H1 (cell line): ENCODE measurements at regions not wholly inside any gene's neighbourhood (a gene's known extent, or its start where the extent isn't known, plus 50 kb on each side); places are given as distances from the start of the nearest gene placed in this dataset.

Experiments
- CTCF ChIA-PET: fragments of 300-600 bp; sonication (Branson Sonifier 250); formaldehyde crosslinking; loops from one replicate; lab custom pipeline; 2021; ENCODE audit not compliant: partially characterized antibody; lab: Charles Lee
- POLR2A ChIA-PET: fragments of 300-600 bp; sonication (Branson Sonifier 250); formaldehyde crosslinking; loops from one replicate; lab custom pipeline; 2021; ENCODE audit warnings: inconsistent platforms; ENCODE audit not compliant: partially characterized antibody; lab: Charles Lee
- DNase-seq, 2 experiments: peaks; one replicate each; pipeline versions ENCODE4 v3.0.0 to v3.0.0-alpha.2; 2010 to 2022; ENCODE audit warnings: low spot score in 2 of 2, low read depth in 1 of 2, mixed read lengths in 1 of 2
- FAIRE-seq: peaks from 2 replicates; lab custom pipeline; 2011; peaks lifted over from hg19 to GRCh38; lab: Jason Lieb, UNC
- H2AFZ ChIP-seq: 2 replicates; pipeline ENCODE4 v1.8.1; 2012; ENCODE audit warnings: low read length, inconsistent platforms
- H2AK5ac ChIP-seq: 2 replicates; pipeline ENCODE4 v1.6.1; 2013; ENCODE audit warnings: low read depth, low read length
- H2BK120ac ChIP-seq: replicated peaks from 2 replicates; pipeline ENCODE3; 2013; ENCODE audit warnings: low read depth, low read length, inconsistent platforms
- H2BK12ac ChIP-seq: 2 replicates; pipeline ENCODE4 v1.6.1; 2013; ENCODE audit warnings: low read depth, low read length
- H2BK15ac ChIP-seq: 2 replicates; pipeline ENCODE4 v1.6.1; 2013; ENCODE audit warnings: low read length
- H2BK20ac ChIP-seq: 2 replicates; pipeline ENCODE4 v1.6.1; 2013; ENCODE audit warnings: low read length
- H2BK5ac ChIP-seq: 2 replicates; pipeline ENCODE4 v1.6.1; 2013; ENCODE audit warnings: low read depth, low read length
- H3K14ac ChIP-seq: 2 replicates; pipeline ENCODE4 v1.6.1; 2013; ENCODE audit warnings: inconsistent platforms; ENCODE audit not compliant: insufficient read length
- H3K18ac ChIP-seq: 2 replicates; pipeline ENCODE4 v1.6.1; 2013; ENCODE audit warnings: low read length; ENCODE audit errors: extremely low read depth
- H3K23ac ChIP-seq: 2 replicates; pipeline ENCODE4 v1.6.1; 2013; ENCODE audit warnings: inconsistent platforms; ENCODE audit not compliant: insufficient read length
- H3K23me2 ChIP-seq: 2 replicates; pipeline ENCODE4 v1.6.1; 2013; ENCODE audit warnings: low read depth, low read length
- H3K27ac ChIP-seq: 2 replicates; pipeline ENCODE4 v1.6.1; 2011; ENCODE audit warnings: low read depth, low read length, inconsistent platforms
- H3K27me3 ChIP-seq, 4 experiments: replicated peaks in 1 of 4; 1 replicate in 1 of 4; 2 replicates in 3 of 4; pipeline versions ENCODE4 v1.6.1 to v1.8.1; 2011 to 2013; ENCODE audit warnings: low read length in 3 of 4, mild to moderate bottlenecking in 3 of 4, inconsistent platforms in 2 of 4, mixed read lengths in 2 of 4, moderate library complexity in 1 of 4; ENCODE audit not compliant: control insufficient read depth in 3 of 4, insufficient read depth in 3 of 4; ENCODE audit errors: extremely low read depth in 1 of 4
- H3K36me3 ChIP-seq, 4 experiments: 2 replicates each; pipeline versions ENCODE4 v1.6.1 to v1.8.1; 2011 to 2013; ENCODE audit warnings: mild to moderate bottlenecking in 4 of 4, low read length in 3 of 4, moderate library complexity in 2 of 4, control low read depth in 1 of 4, inconsistent platforms in 1 of 4; ENCODE audit not compliant: insufficient read depth in 4 of 4, control insufficient read depth in 2 of 4
- H3K4ac ChIP-seq: replicated peaks from 2 replicates; pipeline ENCODE3; 2013; ENCODE audit warnings: low read length, low read depth, mixed read lengths, inconsistent platforms; ENCODE audit not compliant: insufficient read length
- H3K4me1 ChIP-seq, 4 experiments: replicated peaks in 1 of 4; 1 replicate in 1 of 4; 2 replicates in 3 of 4; pipeline versions ENCODE4 v1.6.1 to v1.8.1; 2011 to 2013; ENCODE audit warnings: low read length in 3 of 4, inconsistent platforms in 2 of 4, mixed read lengths in 1 of 4; ENCODE audit not compliant: insufficient read depth in 4 of 4, control insufficient read depth in 3 of 4
- H3K4me2 ChIP-seq, 2 experiments: 2 replicates each; pipeline versions ENCODE4 v1.6.1 to v1.8.1; 2011 to 2013; ENCODE audit warnings: low read depth in 2 of 2, low read length in 2 of 2, control low read depth in 1 of 2, inconsistent platforms in 1 of 2, mild to moderate bottlenecking in 1 of 2; ENCODE audit not compliant: insufficient read depth in 1 of 2
- H3K4me3 ChIP-seq, 4 experiments: fragments of 200-600, 300-600 bp in 1 of 4; sonication (generic), shearing (Covaris generic), sonication (Bioruptor Twin) in 1 of 4; 2 replicates each; pipeline versions ENCODE4 v1.5.1 to v1.8.1; 2011 to 2016; ENCODE audit warnings: low read length in 4 of 4, low read depth in 3 of 4, control low read depth in 2 of 4, inconsistent platforms in 2 of 4, mild to moderate bottlenecking in 2 of 4, mixed read lengths in 1 of 4, moderate library complexity in 1 of 4; ENCODE audit not compliant: insufficient read depth in 2 of 4; ENCODE audit errors: extremely low read depth in 1 of 4
- H3K56ac ChIP-seq: replicated peaks from 2 replicates; pipeline ENCODE3; 2013; ENCODE audit warnings: low read depth, mild to moderate bottlenecking, mixed read lengths, low read length, inconsistent platforms; ENCODE audit not compliant: insufficient read length
- H3K79me1 ChIP-seq: 2 replicates; pipeline ENCODE4 v1.6.1; 2013; ENCODE audit warnings: low read depth, low read length, control low read depth
- H3K79me2 ChIP-seq, 2 experiments: 2 replicates each; pipeline versions ENCODE4 v1.6.1 to v1.8.1; 2012 to 2013; ENCODE audit warnings: low read length in 2 of 2, mild to moderate bottlenecking in 2 of 2, inconsistent platforms in 1 of 2; ENCODE audit not compliant: insufficient read depth in 2 of 2, control insufficient read depth in 1 of 2
- H3K9ac ChIP-seq, 4 experiments: replicated peaks in 1 of 4; 1 replicate in 1 of 4; 2 replicates in 3 of 4; pipeline versions ENCODE4 v1.6.1 to v1.8.1; 2011 to 2013; ENCODE audit warnings: low read depth in 3 of 4, low read length in 3 of 4, control low read depth in 2 of 4, mild to moderate bottlenecking in 2 of 4, moderate library complexity in 2 of 4, inconsistent platforms in 1 of 4; ENCODE audit errors: extremely low read depth in 1 of 4
- H3K9me3 ChIP-seq, 2 experiments: 2 replicates each; pipeline versions ENCODE4 v1.6.1 to v1.8.1; 2012 to 2013; ENCODE audit warnings: mild to moderate bottlenecking in 2 of 2, moderate library complexity in 2 of 2, control low read depth in 1 of 2, inconsistent platforms in 1 of 2, low read depth in 1 of 2, low read length in 1 of 2, mixed read lengths in 1 of 2; ENCODE audit not compliant: insufficient read depth in 2 of 2
- H4K20me1 ChIP-seq, 2 experiments: replicated peaks in 1 of 2; 2 replicates each; pipeline versions ENCODE3 to v1.8.1; 2011 to 2013; ENCODE audit warnings: inconsistent platforms in 2 of 2, low read length in 2 of 2, mild to moderate bottlenecking in 1 of 2; ENCODE audit not compliant: insufficient read depth in 2 of 2, control insufficient read depth in 1 of 2
- H4K5ac ChIP-seq: 2 replicates; pipeline ENCODE4 v1.6.1; 2013; ENCODE audit warnings: low read length, low read depth, mixed read lengths, inconsistent platforms; ENCODE audit not compliant: insufficient read length
- H4K8ac ChIP-seq: 2 replicates; pipeline ENCODE4 v1.8.0; 2013; ENCODE audit warnings: mild to moderate bottlenecking, moderate library complexity, low read length, inconsistent platforms; ENCODE audit not compliant: insufficient read depth; ENCODE audit errors: extremely low read depth
- H4K91ac ChIP-seq: replicated peaks from 2 replicates; pipeline ENCODE3; 2013; ENCODE audit warnings: low read length, mixed read lengths, inconsistent platforms; ENCODE audit not compliant: insufficient read length
- BACH1 ChIP-seq: IDR thresholded peaks from 2 replicates; pipeline ENCODE4 v1.6.1; 2012; ENCODE audit warnings: low read length, improper control_type of control experiment
- CHD2 ChIP-seq: IDR thresholded peaks from 2 replicates; pipeline ENCODE4 v1.6.1; 2012; ENCODE audit warnings: low read length, improper control_type of control experiment
- CTCF ChIP-seq, 3 experiments: IDR thresholded peaks; 1 replicate in 2 of 3; 2 replicates in 1 of 3; pipeline versions ENCODE4 v1.5.1 to v1.6.1; 2011; ENCODE audit warnings: low read length in 3 of 3, mild to moderate bottlenecking in 3 of 3, inconsistent platforms in 2 of 3, low read depth in 1 of 3, moderate library complexity in 1 of 3; ENCODE audit not compliant: insufficient read depth in 1 of 3; ENCODE audit errors: control extremely low read depth in 1 of 3
- RBBP5 ChIP-seq: IDR thresholded peaks from 2 replicates; pipeline ENCODE4 v1.7.1; 2012; ENCODE audit warnings: low read depth, mild to moderate bottlenecking, inconsistent platforms, low read length, moderate library complexity, borderline replicate concordance
- RFX5 ChIP-seq: IDR thresholded peaks from 2 replicates; pipeline ENCODE4 v1.6.1; 2011; ENCODE audit warnings: low read depth, low read length, improper control_type of control experiment, borderline replicate concordance
- SAP30 ChIP-seq: fragments of 300-600 bp; sonication (generic); IDR thresholded peaks from 2 replicates; pipeline ENCODE4 v1.7.1; 2012; ENCODE audit warnings: low read length, moderate library complexity, mild to moderate bottlenecking, inconsistent platforms; ENCODE audit not compliant: insufficient read depth, insufficient replicate concordance
- SIN3A ChIP-seq, 2 experiments: IDR thresholded peaks in 1 of 2; conservative IDR thresholded peaks in 1 of 2; 2 replicates each; pipeline ENCODE4 v1.6.1; 2011 to 2012; ENCODE audit warnings: low read length in 2 of 2, improper control_type of control experiment in 1 of 2, low read depth in 1 of 2, mild to moderate bottlenecking in 1 of 2
- SP1 ChIP-seq: IDR thresholded peaks from 2 replicates; pipeline ENCODE4 v1.6.1; 2011; ENCODE audit warnings: low read depth, low read length
- TBP ChIP-seq: IDR thresholded peaks from 2 replicates; pipeline ENCODE4 v1.6.1; 2011; ENCODE audit warnings: low read depth, low read length, improper control_type of control experiment
- USF2 ChIP-seq: IDR thresholded peaks from 2 replicates; pipeline ENCODE4 v1.6.1; 2011; ENCODE audit warnings: low read length, improper control_type of control experiment
- YY1 ChIP-seq: IDR thresholded peaks from 2 replicates; pipeline ENCODE4 v1.6.1; 2011; ENCODE audit warnings: low read depth, mild to moderate bottlenecking, low read length
- ZNF274 ChIP-seq: IDR thresholded peaks from 2 replicates; pipeline ENCODE4 v1.7.0; 2012; ENCODE audit warnings: low read length, borderline replicate concordance; ENCODE audit errors: extremely low read depth

GRCh38 chr4:124325690-124326089 lies 386.8 kb downstream of the ANKRD50 start:
- Histone ChIP-seq H2AK5ac (no peak overlapping the region), H3K27ac (no peak overlapping the region), H3K14ac (no peak overlapping the region), H3K36me3 (no peaks in the 10 kb centered on the region), H2BK5ac (no peak overlapping the region), H3K56ac (no peak overlapping the region), H4K5ac (no peak overlapping the region), H2BK120ac (no peak overlapping the region), H4K20me1 (no peaks in the 10 kb centered on the region), H3K23ac (no peak overlapping the region), H3K9ac (no peak overlapping the region), H3K79me2 (no peaks in the 10 kb centered on the region), H3K4ac (no peak overlapping the region), H4K8ac (no peak overlapping the region), H3K4me2 (no peak overlapping the region), H3K18ac (no peak overlapping the region), H3K79me1 (no peaks in the 10 kb centered on the region), H4K91ac (no peak overlapping the region), H3K4me1 (no peaks in the 10 kb centered on the region), H2AFZ (no peak overlapping the region), H3K9me3 (no peaks in the 10 kb centered on the region), H2BK20ac (no peak overlapping the region), H3K27me3 (no peaks in the 10 kb centered on the region), H2BK15ac (no peak overlapping the region), H3K4me3 (no peak overlapping the region), H3K23me2 (no peaks in the 10 kb centered on the region; the same call in 1 of the 2 replicates), H2BK12ac (no peak overlapping the region)
- FAIRE-seq (no peak), DNase-seq (no peak)
- POLR2A ChIA-PET, result no interaction called here
- TF ChIP-seq CTCF (IDR thresholded peaks at IDR 0.05; ENCODE audit: control extremely low read depth in 1 of 3, insufficient read depth in 1 of 3, low read depth in 1 of 3, low read length in 3 of 3), result no peak
- no peak for TF ChIP-seq USF2
- no peak for TF ChIP-seq SAP30
- TF ChIP-seq SP1, result no peak
- TF ChIP-seq YY1, result no peak
- no peak for TF ChIP-seq TBP
- no peak for TF ChIP-seq BACH1
- no peak for TF ChIP-seq SIN3A (conservative IDR thresholded peaks at IDR 0.05 in 1 of 2, IDR thresholded peaks at IDR 0.05 in 1 of 2; ENCODE audit: low read depth in 1 of 2, low read length in 2 of 2)
- TF ChIP-seq ZNF274, result no peak
- TF ChIP-seq CHD2, result no peak
- TF ChIP-seq RFX5, result no peak
- TF ChIP-seq RBBP5, result no peak
- CTCF ChIA-PET, result no interaction called here
